ENCODE measurements at regions not wholly inside any gene's neighbourhood (a gene's known extent, or its start where the extent isn't known, plus 50 kb on each side); places are given as distances from the start of the nearest gene placed in this dataset.

- POLR2A ChIA-PET (ENCODE audit: low non-redundant PET) = no interaction called here
Observed at GRCh38 chr5:124457901-124458300, 288.5 kb downstream of the ZNF608 start.

DNA sequence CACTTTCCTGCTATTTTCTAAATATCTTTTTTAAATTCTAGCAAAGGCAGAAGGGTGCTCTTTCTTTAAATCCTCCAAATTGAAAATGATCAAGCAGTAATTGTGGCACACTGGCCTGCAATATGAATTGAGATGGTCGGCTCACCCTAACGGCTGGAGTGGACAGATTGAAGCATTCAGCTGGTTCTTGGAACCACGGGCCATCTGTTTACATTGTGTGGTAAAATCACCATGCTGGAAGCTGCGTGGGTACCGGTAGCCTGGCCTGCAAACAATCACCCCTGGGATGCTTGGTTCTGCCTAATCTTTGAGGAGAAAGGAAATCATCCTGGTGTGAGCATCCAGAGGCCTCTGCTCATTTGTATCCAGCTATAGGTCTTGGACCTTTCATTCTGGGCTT, 289.3 kb downstream of the ZNF608 start:
- no TSS peak for BruUV-seq (replicated peaks)
- Histone ChIP-seq H3K27me3 (replicated peaks; ENCODE audit: insufficient read depth, low read depth, low read length, poor library complexity) (no peaks in the 10 kb centered on the region), H3K9me3 (ENCODE audit: low read depth, low read length, poor library complexity, severe bottlenecking) (no peaks in the 10 kb centered on the region), H3K36me3 (ENCODE audit: insufficient read depth, low read length, poor library complexity, severe bottlenecking) (no peaks in the 10 kb centered on the region), H3K27ac (ENCODE audit: low read depth, low read length, poor library complexity, severe bottlenecking) (no peak overlapping the region), H3K4me1 (ENCODE audit: insufficient read depth, low read length, poor library complexity, severe bottlenecking) (no peaks in the 10 kb centered on the region), H3K4me3 (ENCODE audit: low read depth, low read length, poor library complexity, severe bottlenecking) (no peak overlapping the region)
- intact Hi-C loops (cut with micrococcal nuclease; ENCODE audit: unreplicated experiment) = no loop called here
- ChIA-PET POLR2A (ENCODE audit: low non-redundant PET) (no interaction called here), CTCF (no interaction called here)
- no peak for DNase-seq (ENCODE audit: low spot score)
- TF ChIP-seq EZH2 (IDR thresholded peaks at IDR 0.05; ENCODE audit: borderline replicate concordance, low read depth, low read length, poor library complexity, severe bottlenecking) = no peak
- TF ChIP-seq CTCF (conservative IDR thresholded peaks at IDR 0.05; ENCODE audit: low read depth, low read length) = no peak

More at GRCh38 chr5:124457901-124458300, 288.5 kb downstream of the ZNF608 start:
- Histone ChIP-seq H3K9me3 (ENCODE audit: low read depth, low read length, poor library complexity, severe bottlenecking) (no peaks in the 10 kb centered on the region), H3K36me3 (ENCODE audit: insufficient read depth, low read length, poor library complexity, severe bottlenecking) (no peaks in the 10 kb centered on the region), H3K4me1 (ENCODE audit: insufficient read depth, low read length, poor library complexity, severe bottlenecking) (no peaks in the 10 kb centered on the region), H3K27me3 (replicated peaks; ENCODE audit: insufficient read depth, low read depth, low read length, poor library complexity) (no peaks in the 10 kb centered on the region), H3K4me3 (ENCODE audit: low read depth, low read length, poor library complexity, severe bottlenecking) (no peak overlapping the region), H3K27ac (ENCODE audit: low read depth, low read length, poor library complexity, severe bottlenecking) (no peak overlapping the region)
- no peak for TF ChIP-seq EZH2 (IDR thresholded peaks at IDR 0.05; ENCODE audit: borderline replicate concordance, low read depth, low read length, poor library complexity, severe bottlenecking)
- TF ChIP-seq CTCF (conservative IDR thresholded peaks at IDR 0.05; ENCODE audit: low read depth, low read length) = no peak
- intact Hi-C loops (cut with micrococcal nuclease; ENCODE audit: unreplicated experiment) = no loop called here
- CTCF ChIA-PET = no interaction called here
- DNase-seq (ENCODE audit: low spot score) = no peak
- no TSS peak for BruUV-seq (replicated peaks)

DNA sequence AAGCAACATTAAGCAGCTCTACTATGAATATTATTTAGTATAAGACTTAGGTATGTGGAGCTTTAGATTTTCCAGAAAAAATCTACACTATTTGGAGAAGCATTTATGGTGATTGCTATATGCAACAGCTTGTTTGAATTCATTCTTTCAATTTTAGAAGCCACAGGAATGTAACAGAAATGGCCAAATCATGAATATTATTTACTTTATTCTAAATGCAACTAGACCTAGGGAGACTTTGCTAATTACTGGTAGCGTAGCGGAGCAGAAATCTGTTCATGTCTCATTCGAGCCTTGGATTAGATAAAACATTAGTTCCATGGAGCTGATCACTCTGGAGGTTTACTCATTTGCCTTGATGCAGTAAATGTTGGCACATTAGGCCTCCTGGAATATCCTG, 290.2 kb downstream of the ZNF608 start:
- CTCF ChIA-PET = no interaction called here
- intact Hi-C loops (cut with micrococcal nuclease; ENCODE audit: unreplicated experiment) = no loop called here

More for the DNA sequence above, 290.2 kb downstream of the ZNF608 start:
- H3K4me1 ChIP-seq (ENCODE audit: insufficient read depth, low read length, poor library complexity, severe bottlenecking) = no peaks in the 10 kb centered on the region
- H3K27ac ChIP-seq (ENCODE audit: low read depth, low read length, poor library complexity, severe bottlenecking) = no peak overlapping the region
- no TSS peak for BruUV-seq (replicated peaks)
- H3K4me3 ChIP-seq (ENCODE audit: low read depth, low read length, poor library complexity, severe bottlenecking) = no peak overlapping the region
- TF ChIP-seq CTCF (conservative IDR thresholded peaks at IDR 0.05; ENCODE audit: low read depth, low read length) (no peak), EZH2 (IDR thresholded peaks at IDR 0.05; ENCODE audit: borderline replicate concordance, low read depth, low read length, poor library complexity, severe bottlenecking) (no peak)
- no peaks in the 10 kb centered on the region for H3K36me3 ChIP-seq (ENCODE audit: insufficient read depth, low read length, poor library complexity, severe bottlenecking)
- no peaks in the 10 kb centered on the region for H3K27me3 ChIP-seq (replicated peaks; ENCODE audit: insufficient read depth, low read depth, low read length, poor library complexity)
- POLR2A ChIA-PET (ENCODE audit: low non-redundant PET) = no interaction called here
- DNase-seq (ENCODE audit: low spot score) = no peak
- no peaks in the 10 kb centered on the region for H3K9me3 ChIP-seq (ENCODE audit: low read depth, low read length, poor library complexity, severe bottlenecking)
